Liver (tissue), 8 donors: ENCODE measurements at regions not wholly inside any gene's neighbourhood (a gene's known extent, or its start where the extent isn't known, plus 50 kb on each side); places are given as distances from the start of the nearest gene placed in this dataset.

Experiments
- DNase-seq: peaks from one replicate; pipeline ENCODE4 v3.0.0-alpha.2; 2017; ENCODE audit warnings: low spot score
- H3K27ac ChIP-seq, 2 donors: one replicate each; pipeline ENCODE4 v1.7.0; 2013; ENCODE audit warnings: inconsistent platforms in 2 of 2, low read length in 2 of 2, control low read depth in 1 of 2, low read depth in 1 of 2, mild to moderate bottlenecking in 1 of 2
- H3K27me3 ChIP-seq, 4 donors: one replicate each; pipeline versions ENCODE4 v1.6.1 to v1.7.0; 2013; ENCODE audit warnings: low read length in 3 of 4, inconsistent platforms in 1 of 4, mild to moderate bottlenecking in 1 of 4, moderate library complexity in 1 of 4; ENCODE audit not compliant: control insufficient read depth in 4 of 4, insufficient read depth in 4 of 4
- H3K36me3 ChIP-seq, 4 donors: one replicate each; pipeline versions ENCODE4 v1.6.1 to v1.7.0; 2013; ENCODE audit warnings: low read length in 3 of 4, mild to moderate bottlenecking in 3 of 4, low read depth in 1 of 4, moderate library complexity in 1 of 4; ENCODE audit not compliant: control insufficient read depth in 4 of 4, insufficient read depth in 3 of 4
- H3K4me1 ChIP-seq, 4 donors: one replicate each; pipeline versions ENCODE4 v1.6.1 to v1.7.0; 2013; ENCODE audit warnings: low read length in 3 of 4, mild to moderate bottlenecking in 3 of 4, moderate library complexity in 1 of 4; ENCODE audit not compliant: control insufficient read depth in 4 of 4, insufficient read depth in 4 of 4
- H3K4me3 ChIP-seq, 3 donors: one replicate each; pipeline versions ENCODE4 v1.6.1 to v1.7.0; 2013; ENCODE audit warnings: low read length in 3 of 3, control low read depth in 1 of 3, low read depth in 1 of 3, mild to moderate bottlenecking in 1 of 3
- H3K9ac ChIP-seq, 2 donors: one replicate each; pipeline ENCODE4 v1.7.0; 2013; ENCODE audit warnings: low read length in 2 of 2, mild to moderate bottlenecking in 2 of 2, moderate library complexity in 2 of 2, control low read depth in 1 of 2, low read depth in 1 of 2
- H3K9me3 ChIP-seq, 4 donors: one replicate each; pipeline versions ENCODE4 v1.6.1 to v1.7.0; 2013; ENCODE audit warnings: low read length in 3 of 4; ENCODE audit not compliant: control insufficient read depth in 4 of 4
- EGR1 ChIP-seq, 2 donors: IDR thresholded peaks; 2 replicates each; pipeline ENCODE4 v1.6.1; 2016 to 2018; ENCODE audit warnings: antibody characterized with exemption in 2 of 2, low read depth in 2 of 2
- FOXA1 ChIP-seq: IDR thresholded peaks from 2 replicates; pipeline ENCODE4 v1.6.1; 2016; ENCODE audit warnings: antibody characterized with exemption
- FOXA2 ChIP-seq: IDR thresholded peaks from 2 replicates; pipeline ENCODE4 v1.6.1; 2016; ENCODE audit warnings: antibody characterized with exemption
- GABPA ChIP-seq, 2 donors: IDR thresholded peaks in 1 of 2; conservative IDR thresholded peaks in 1 of 2; 2 replicates each; pipeline ENCODE4 v1.6.1; 2016; ENCODE audit warnings: antibody characterized with exemption in 2 of 2, mild to moderate bottlenecking in 1 of 2, moderate library complexity in 1 of 2
- HNF4A ChIP-seq, 2 donors: conservative IDR thresholded peaks; 2 replicates each; pipeline ENCODE4 v1.6.1; 2016; ENCODE audit warnings: antibody characterized with exemption in 2 of 2, mild to moderate bottlenecking in 2 of 2
- HNF4G ChIP-seq: IDR thresholded peaks from 2 replicates; pipeline ENCODE4 v1.6.1; 2016; ENCODE audit warnings: antibody characterized with exemption
- JUND ChIP-seq, 2 donors: IDR thresholded peaks; 2 replicates each; pipeline ENCODE4 v1.6.1; 2016; ENCODE audit warnings: antibody characterized with exemption in 2 of 2
- NR2F2 ChIP-seq: IDR thresholded peaks from 2 replicates; pipeline ENCODE4 v1.6.1; 2016; ENCODE audit warnings: antibody characterized with exemption
- RAD21 ChIP-seq, 2 donors: IDR thresholded peaks; 2 replicates each; pipeline ENCODE4 v1.6.1; 2016; ENCODE audit warnings: antibody characterized with exemption in 2 of 2, mild to moderate bottlenecking in 2 of 2
- RXRA ChIP-seq, 2 donors: IDR thresholded peaks; 2 replicates each; pipeline ENCODE4 v1.6.1; 2017 to 2018; ENCODE audit warnings: antibody characterized with exemption in 2 of 2, mild to moderate bottlenecking in 1 of 2
- SP1 ChIP-seq: IDR thresholded peaks from 2 replicates; pipeline ENCODE4 v1.6.1; 2018; ENCODE audit warnings: antibody characterized with exemption, mild to moderate bottlenecking
- TAF1 ChIP-seq: conservative IDR thresholded peaks from 2 replicates; pipeline ENCODE4 v1.6.1; 2016; ENCODE audit warnings: antibody characterized with exemption, mild to moderate bottlenecking
- YY1 ChIP-seq: IDR thresholded peaks from 2 replicates; pipeline ENCODE4 v1.6.1; 2016; ENCODE audit warnings: antibody characterized with exemption, mild to moderate bottlenecking
- WGBS: extraction: QIAGEN DNeasy Blood & Tissue Kit; methylation state at CpG from one replicate; pipeline ENCODE4 v1.1.7; 2013; 5-methylcytosine and 5-hydroxymethylcytosine counted together
- TF ChIP-seq, protein P1 (sequence below): fragments of 150-350 bp; IDR thresholded peaks from 2 replicates; pipeline ENCODE4 v1.5.1; 2017; ENCODE audit warnings: improper control_type of control experiment, low read depth, low read length; ENCODE audit not compliant: missing input control
- TF ChIP-seq, protein P2 (sequence below): IDR thresholded peaks from 2 replicates; pipeline ENCODE4 v1.6.1; 2016; ENCODE audit warnings: antibody characterized with exemption
- TF ChIP-seq, protein P3 (sequence below): IDR thresholded peaks from 2 replicates; pipeline ENCODE4 v1.6.1; 2016; ENCODE audit warnings: antibody characterized with exemption
- TF ChIP-seq, protein P4 (sequence below): IDR thresholded peaks from 2 replicates; pipeline ENCODE4 v1.6.1; 2016; ENCODE audit warnings: antibody characterized with exemption, mild to moderate bottlenecking
- TF ChIP-seq, protein P5 (sequence below): IDR thresholded peaks from 2 replicates; pipeline ENCODE4 v1.6.1; 2016; ENCODE audit warnings: antibody characterized with exemption
- donor health status: healthy.
- donor health status: healthy.
- donor health status: healthy.
- donor health status: healthy.
- donor health status: healthy.

DNA sequence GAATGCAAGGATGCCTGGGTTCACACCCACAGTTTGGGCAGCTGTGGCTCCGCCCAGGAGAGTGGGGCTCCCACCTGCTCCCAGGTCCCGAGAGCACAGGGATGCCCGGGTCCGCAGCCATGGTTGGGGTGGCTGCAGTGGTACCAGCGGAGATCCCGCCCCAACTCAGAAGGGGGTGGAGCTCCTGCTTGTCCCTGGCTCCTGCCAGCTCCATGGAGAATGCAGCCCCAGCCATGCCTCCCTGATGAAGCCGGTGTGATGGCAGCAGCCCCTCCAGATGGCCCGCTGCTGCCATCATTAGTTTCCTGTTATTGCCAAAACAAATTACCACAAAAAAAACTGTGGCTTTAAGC, 113.1 kb upstream of the RUNX3 start:
- Histone ChIP-seq H3K9ac (no peak overlapping the region), H3K9me3 (no peaks in the 10 kb centered on the region), H3K4me3 (no peak overlapping the region), H3K4me1 (no peaks in the 10 kb centered on the region), H3K27ac (no peak overlapping the region), H3K27me3 (no peaks in the 10 kb centered on the region), H3K36me3 (no peaks in the 10 kb centered on the region)
- no peak for TF ChIP-seq RXRA (IDR thresholded peaks at IDR 0.05)
- TF ChIP-seq HNF4A (conservative IDR thresholded peaks at IDR 0.05), result no peak
- TF ChIP-seq GABPA (IDR thresholded peaks at IDR 0.05 in 1 of 2, conservative IDR thresholded peaks at IDR 0.05 in 1 of 2), result no peak
- TF ChIP-seq, protein P1, sequence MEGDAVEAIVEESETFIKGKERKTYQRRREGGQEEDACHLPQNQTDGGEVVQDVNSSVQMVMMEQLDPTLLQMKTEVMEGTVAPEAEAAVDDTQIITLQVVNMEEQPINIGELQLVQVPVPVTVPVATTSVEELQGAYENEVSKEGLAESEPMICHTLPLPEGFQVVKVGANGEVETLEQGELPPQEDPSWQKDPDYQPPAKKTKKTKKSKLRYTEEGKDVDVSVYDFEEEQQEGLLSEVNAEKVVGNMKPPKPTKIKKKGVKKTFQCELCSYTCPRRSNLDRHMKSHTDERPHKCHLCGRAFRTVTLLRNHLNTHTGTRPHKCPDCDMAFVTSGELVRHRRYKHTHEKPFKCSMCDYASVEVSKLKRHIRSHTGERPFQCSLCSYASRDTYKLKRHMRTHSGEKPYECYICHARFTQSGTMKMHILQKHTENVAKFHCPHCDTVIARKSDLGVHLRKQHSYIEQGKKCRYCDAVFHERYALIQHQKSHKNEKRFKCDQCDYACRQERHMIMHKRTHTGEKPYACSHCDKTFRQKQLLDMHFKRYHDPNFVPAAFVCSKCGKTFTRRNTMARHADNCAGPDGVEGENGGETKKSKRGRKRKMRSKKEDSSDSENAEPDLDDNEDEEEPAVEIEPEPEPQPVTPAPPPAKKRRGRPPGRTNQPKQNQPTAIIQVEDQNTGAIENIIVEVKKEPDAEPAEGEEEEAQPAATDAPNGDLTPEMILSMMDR, result no peak
- no peak for TF ChIP-seq FOXA1
- TF ChIP-seq RAD21 (IDR thresholded peaks at IDR 0.05), result no peak
- TF ChIP-seq EGR1 (IDR thresholded peaks at IDR 0.05; ENCODE audit: low read depth in 2 of 2), result no peak
- no peak for TF ChIP-seq SP1
- TF ChIP-seq, protein P2, sequence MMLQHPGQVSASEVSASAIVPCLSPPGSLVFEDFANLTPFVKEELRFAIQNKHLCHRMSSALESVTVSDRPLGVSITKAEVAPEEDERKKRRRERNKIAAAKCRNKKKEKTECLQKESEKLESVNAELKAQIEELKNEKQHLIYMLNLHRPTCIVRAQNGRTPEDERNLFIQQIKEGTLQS, result no peak
- no peak for TF ChIP-seq FOXA2
- no peak for TF ChIP-seq TAF1
- no peak for TF ChIP-seq YY1
- TF ChIP-seq JUND (IDR thresholded peaks at IDR 0.05), result no peak
- TF ChIP-seq HNF4G, result no peak
- TF ChIP-seq, protein P3, sequence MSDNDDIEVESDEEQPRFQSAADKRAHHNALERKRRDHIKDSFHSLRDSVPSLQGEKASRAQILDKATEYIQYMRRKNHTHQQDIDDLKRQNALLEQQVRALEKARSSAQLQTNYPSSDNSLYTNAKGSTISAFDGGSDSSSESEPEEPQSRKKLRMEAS, result no peak
- TF ChIP-seq, protein P4, sequence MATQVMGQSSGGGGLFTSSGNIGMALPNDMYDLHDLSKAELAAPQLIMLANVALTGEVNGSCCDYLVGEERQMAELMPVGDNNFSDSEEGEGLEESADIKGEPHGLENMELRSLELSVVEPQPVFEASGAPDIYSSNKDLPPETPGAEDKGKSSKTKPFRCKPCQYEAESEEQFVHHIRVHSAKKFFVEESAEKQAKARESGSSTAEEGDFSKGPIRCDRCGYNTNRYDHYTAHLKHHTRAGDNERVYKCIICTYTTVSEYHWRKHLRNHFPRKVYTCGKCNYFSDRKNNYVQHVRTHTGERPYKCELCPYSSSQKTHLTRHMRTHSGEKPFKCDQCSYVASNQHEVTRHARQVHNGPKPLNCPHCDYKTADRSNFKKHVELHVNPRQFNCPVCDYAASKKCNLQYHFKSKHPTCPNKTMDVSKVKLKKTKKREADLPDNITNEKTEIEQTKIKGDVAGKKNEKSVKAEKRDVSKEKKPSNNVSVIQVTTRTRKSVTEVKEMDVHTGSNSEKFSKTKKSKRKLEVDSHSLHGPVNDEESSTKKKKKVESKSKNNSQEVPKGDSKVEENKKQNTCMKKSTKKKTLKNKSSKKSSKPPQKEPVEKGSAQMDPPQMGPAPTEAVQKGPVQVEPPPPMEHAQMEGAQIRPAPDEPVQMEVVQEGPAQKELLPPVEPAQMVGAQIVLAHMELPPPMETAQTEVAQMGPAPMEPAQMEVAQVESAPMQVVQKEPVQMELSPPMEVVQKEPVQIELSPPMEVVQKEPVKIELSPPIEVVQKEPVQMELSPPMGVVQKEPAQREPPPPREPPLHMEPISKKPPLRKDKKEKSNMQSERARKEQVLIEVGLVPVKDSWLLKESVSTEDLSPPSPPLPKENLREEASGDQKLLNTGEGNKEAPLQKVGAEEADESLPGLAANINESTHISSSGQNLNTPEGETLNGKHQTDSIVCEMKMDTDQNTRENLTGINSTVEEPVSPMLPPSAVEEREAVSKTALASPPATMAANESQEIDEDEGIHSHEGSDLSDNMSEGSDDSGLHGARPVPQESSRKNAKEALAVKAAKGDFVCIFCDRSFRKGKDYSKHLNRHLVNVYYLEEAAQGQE, result no peak
- TF ChIP-seq, protein P5, sequence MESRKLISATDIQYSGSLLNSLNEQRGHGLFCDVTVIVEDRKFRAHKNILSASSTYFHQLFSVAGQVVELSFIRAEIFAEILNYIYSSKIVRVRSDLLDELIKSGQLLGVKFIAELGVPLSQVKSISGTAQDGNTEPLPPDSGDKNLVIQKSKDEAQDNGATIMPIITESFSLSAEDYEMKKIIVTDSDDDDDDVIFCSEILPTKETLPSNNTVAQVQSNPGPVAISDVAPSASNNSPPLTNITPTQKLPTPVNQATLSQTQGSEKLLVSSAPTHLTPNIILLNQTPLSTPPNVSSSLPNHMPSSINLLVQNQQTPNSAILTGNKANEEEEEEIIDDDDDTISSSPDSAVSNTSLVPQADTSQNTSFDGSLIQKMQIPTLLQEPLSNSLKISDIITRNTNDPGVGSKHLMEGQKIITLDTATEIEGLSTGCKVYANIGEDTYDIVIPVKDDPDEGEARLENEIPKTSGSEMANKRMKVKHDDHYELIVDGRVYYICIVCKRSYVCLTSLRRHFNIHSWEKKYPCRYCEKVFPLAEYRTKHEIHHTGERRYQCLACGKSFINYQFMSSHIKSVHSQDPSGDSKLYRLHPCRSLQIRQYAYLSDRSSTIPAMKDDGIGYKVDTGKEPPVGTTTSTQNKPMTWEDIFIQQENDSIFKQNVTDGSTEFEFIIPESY, result no peak
- TF ChIP-seq NR2F2, result no peak
- DNase-seq, result no peak
- 75% methylated on average over 8 of the region's 8 CpGs for WGBS
